ENCODE measurements at regions not wholly inside any gene's neighbourhood (a gene's known extent, or its start where the extent isn't known, plus 50 kb on each side); places are given as distances from the start of the nearest gene placed in this dataset.

DNA sequence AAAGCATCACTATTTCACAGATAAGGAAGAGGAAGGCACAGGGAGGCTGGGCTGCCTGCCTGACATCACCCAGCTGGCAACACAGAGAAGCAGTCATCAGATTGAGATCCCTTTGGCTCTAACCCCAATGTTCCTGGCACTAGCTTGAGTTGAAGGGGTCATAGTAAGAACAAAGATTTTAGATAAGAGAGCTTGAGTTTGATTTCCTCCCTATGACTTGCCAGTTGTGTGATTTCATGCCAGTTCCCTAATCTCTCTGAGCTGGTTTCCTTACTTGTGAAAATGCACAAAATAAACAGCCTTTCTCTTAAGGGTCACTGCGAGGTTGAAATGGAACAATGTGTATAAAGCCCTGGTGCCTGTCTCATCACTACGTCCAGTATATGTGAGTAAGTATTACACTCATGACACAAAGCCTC lies 475.4 kb upstream of the HS3ST1 start:
- H3K36me3 ChIP-seq (replicated peaks in 1 of 2; ENCODE audit: control insufficient read depth in 1 of 2, insufficient read depth in 2 of 2, low read length in 2 of 2), result no peaks in the 10 kb centered on the region
- FAIRE-seq (no peak), ATAC-seq (no peak), DNase-seq (ENCODE audit: low spot score) (no peak)
- 40% methylated on average over 2 of the region's 2 CpGs for WGBS (ENCODE audit: low lambda C conversion rate)
- ChIA-PET POLR2A (no interaction called here), CTCF (ENCODE audit: low intra/inter-chr PET ratio, low total read pairs) (no interaction called here)
- no peak overlapping the region for H2AFZ ChIP-seq (ENCODE audit: low read length)
- no peaks in the 10 kb centered on the region for H3K4me1 ChIP-seq (ENCODE audit: insufficient read depth, low read length)
- intact Hi-C loops (cut with micrococcal nuclease; ENCODE audit: unreplicated experiment), result no loop called here
- no TSS peak for BruUV-seq (replicated peaks)
- no peak overlapping the region for H3K27ac ChIP-seq (ENCODE audit: extremely low read length, insufficient read depth, low read length)
- no peaks in the 10 kb centered on the region for H3K79me2 ChIP-seq (ENCODE audit: insufficient read depth, low read length)
- in situ Hi-C loops (cut with HindIII; ENCODE audit: extremely low pct_ligation_motif_present, low pct_unique_long_range_greater_than_20kb), result no loop called here
- no peak overlapping the region for H3K9ac ChIP-seq (ENCODE audit: insufficient read depth, low read depth, low read length)
- no peak overlapping the region for H3K4me3 ChIP-seq (replicated peaks in 1 of 3; ENCODE audit: insufficient read depth in 1 of 3, low read depth in 2 of 3, low read length in 3 of 3)
- no peaks in the 10 kb centered on the region for H3K27me3 ChIP-seq (ENCODE audit: control insufficient read depth in 1 of 2, insufficient read depth in 2 of 2, low read length in 2 of 2)
- peaks cover 93% of the 10 kb centered on the region for H3K9me3 ChIP-seq (ENCODE audit: low read length)
- no peak overlapping the region for H3K4me2 ChIP-seq (ENCODE audit: low read depth, low read length)
- H4K20me1 ChIP-seq (ENCODE audit: insufficient read depth, low read length), result no peaks in the 10 kb centered on the region
- TF ChIP-seq ZFP82 (CRISPR knock-in tag; IDR thresholded peaks at IDR 0.05; ENCODE audit: borderline replicate concordance), result no peak
- TF ChIP-seq RFX5 (IDR thresholded peaks at IDR 0.05; ENCODE audit: low read depth, low read length), result no peak
- TF ChIP-seq, protein P1, sequence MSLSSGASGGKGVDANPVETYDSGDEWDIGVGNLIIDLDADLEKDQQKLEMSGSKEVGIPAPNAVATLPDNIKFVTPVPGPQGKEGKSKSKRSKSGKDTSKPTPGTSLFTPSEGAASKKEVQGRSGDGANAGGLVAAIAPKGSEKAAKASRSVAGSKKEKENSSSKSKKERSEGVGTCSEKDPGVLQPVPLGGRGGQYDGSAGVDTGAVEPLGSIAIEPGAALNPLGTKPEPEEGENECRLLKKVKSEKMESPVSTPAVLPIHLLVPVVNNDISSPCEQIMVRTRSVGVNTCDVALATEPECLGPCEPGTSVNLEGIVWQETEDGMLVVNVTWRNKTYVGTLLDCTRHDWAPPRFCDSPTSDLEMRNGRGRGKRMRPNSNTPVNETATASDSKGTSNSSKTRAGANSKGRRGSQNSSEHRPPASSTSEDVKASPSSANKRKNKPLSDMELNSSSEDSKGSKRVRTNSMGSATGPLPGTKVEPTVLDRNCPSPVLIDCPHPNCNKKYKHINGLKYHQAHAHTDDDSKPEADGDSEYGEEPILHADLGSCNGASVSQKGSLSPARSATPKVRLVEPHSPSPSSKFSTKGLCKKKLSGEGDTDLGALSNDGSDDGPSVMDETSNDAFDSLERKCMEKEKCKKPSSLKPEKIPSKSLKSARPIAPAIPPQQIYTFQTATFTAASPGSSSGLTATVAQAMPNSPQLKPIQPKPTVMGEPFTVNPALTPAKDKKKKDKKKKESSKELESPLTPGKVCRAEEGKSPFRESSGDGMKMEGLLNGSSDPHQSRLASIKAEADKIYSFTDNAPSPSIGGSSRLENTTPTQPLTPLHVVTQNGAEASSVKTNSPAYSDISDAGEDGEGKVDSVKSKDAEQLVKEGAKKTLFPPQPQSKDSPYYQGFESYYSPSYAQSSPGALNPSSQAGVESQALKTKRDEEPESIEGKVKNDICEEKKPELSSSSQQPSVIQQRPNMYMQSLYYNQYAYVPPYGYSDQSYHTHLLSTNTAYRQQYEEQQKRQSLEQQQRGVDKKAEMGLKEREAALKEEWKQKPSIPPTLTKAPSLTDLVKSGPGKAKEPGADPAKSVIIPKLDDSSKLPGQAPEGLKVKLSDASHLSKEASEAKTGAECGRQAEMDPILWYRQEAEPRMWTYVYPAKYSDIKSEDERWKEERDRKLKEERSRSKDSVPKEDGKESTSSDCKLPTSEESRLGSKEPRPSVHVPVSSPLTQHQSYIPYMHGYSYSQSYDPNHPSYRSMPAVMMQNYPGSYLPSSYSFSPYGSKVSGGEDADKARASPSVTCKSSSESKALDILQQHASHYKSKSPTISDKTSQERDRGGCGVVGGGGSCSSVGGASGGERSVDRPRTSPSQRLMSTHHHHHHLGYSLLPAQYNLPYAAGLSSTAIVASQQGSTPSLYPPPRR (CRISPR knock-in tag; IDR thresholded peaks at IDR 0.05; ENCODE audit: borderline replicate concordance), result no peak
- TF ChIP-seq HOXA5 (CRISPR knock-in tag; IDR thresholded peaks at IDR 0.05), result no peak
- TF ChIP-seq ZBTB21 (CRISPR knock-in tag; IDR thresholded peaks at IDR 0.05), result no peak
- TF ChIP-seq, protein P2, sequence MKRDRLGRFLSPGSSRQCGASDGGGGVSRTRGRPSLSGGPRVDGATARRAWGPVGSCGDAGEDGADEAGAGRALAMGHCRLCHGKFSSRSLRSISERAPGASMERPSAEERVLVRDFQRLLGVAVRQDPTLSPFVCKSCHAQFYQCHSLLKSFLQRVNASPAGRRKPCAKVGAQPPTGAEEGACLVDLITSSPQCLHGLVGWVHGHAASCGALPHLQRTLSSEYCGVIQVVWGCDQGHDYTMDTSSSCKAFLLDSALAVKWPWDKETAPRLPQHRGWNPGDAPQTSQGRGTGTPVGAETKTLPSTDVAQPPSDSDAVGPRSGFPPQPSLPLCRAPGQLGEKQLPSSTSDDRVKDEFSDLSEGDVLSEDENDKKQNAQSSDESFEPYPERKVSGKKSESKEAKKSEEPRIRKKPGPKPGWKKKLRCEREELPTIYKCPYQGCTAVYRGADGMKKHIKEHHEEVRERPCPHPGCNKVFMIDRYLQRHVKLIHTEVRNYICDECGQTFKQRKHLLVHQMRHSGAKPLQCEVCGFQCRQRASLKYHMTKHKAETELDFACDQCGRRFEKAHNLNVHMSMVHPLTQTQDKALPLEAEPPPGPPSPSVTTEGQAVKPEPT (CRISPR knock-in tag; IDR thresholded peaks at IDR 0.05; ENCODE audit: low read depth), result no peak
- no peak for TF ChIP-seq TRIM24 (CRISPR knock-in tag; IDR thresholded peaks at IDR 0.05)
- no peak for TF ChIP-seq MBD4 (IDR thresholded peaks at IDR 0.05; ENCODE audit: borderline replicate concordance, low read length)
- TF ChIP-seq ZNF850 (CRISPR knock-in tag; conservative IDR thresholded peaks at IDR 0.05), result no peak
- TF ChIP-seq, protein P3, sequence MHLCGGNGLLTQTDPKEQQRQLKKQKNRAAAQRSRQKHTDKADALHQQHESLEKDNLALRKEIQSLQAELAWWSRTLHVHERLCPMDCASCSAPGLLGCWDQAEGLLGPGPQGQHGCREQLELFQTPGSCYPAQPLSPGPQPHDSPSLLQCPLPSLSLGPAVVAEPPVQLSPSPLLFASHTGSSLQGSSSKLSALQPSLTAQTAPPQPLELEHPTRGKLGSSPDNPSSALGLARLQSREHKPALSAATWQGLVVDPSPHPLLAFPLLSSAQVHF (CRISPR knock-in tag; IDR thresholded peaks at IDR 0.05), result no peak
- no peak for TF ChIP-seq ZNF34 (CRISPR knock-in tag; IDR thresholded peaks at IDR 0.05; ENCODE audit: borderline replicate concordance)

Measured in HepG2 (cell line).